Body of pancreas (tissue), 4 donors: ENCODE measurements at regions not wholly inside any gene's neighbourhood (a gene's known extent, or its start where the extent isn't known, plus 50 kb on each side); places are given as distances from the start of the nearest gene placed in this dataset.
"Not testable (repeated sequence)": the region's sequence is repeated elsewhere in the genome, so short reads cannot be mapped to it uniquely, and the experiment has no call there.

Experiments used
- ATAC-seq: fragments of 150-250 bp; one replicate; pipeline ENCODE4 v1.9.1; 2016
- DNase-seq, 4 donors: peaks; one replicate each; pipeline ENCODE4 v3.0.0-alpha.2; 2019
- H3K27ac ChIP-seq, 4 donors: fragments of 200-600 bp; sonication (generic); 1 replicate in 3 of 4; 2 replicates in 1 of 4; pipeline versions ENCODE4 v1.5.1 to v1.6.1; 2016 to 2019; ENCODE audit warnings: mild to moderate bottlenecking in 1 of 4, mixed read lengths in 1 of 4, moderate library complexity in 1 of 4
- H3K27me3 ChIP-seq, 2 donors: fragments of 200-600 bp; sonication (generic); one replicate each; pipeline ENCODE4 v1.6.0; 2016; ENCODE audit warnings: mild to moderate bottlenecking in 1 of 2
- H3K36me3 ChIP-seq, 2 donors: fragments of 200-600 bp; sonication (generic); replicated peaks in 1 of 2; 2 replicates each; pipeline ENCODE4 v1.5.1; 2016; ENCODE audit warnings: low read depth in 2 of 2; ENCODE audit not compliant: insufficient read depth in 1 of 2
- H3K4me1 ChIP-seq: fragments of 200-600 bp; sonication (generic); one replicate; pipeline ENCODE4 v1.6.0; 2016
- H3K4me3 ChIP-seq, 2 donors: fragments of 200-600 bp; sonication (generic); 1 replicate in 1 of 2; 2 replicates in 1 of 2; pipeline ENCODE4 v1.5.1; 2016 to 2019
- H3K9me3 ChIP-seq, 3 donors: fragments of 200-600 bp; sonication (generic); 1 replicate in 2 of 3; 2 replicates in 1 of 3; pipeline ENCODE4 v1.5.1; 2016
- CTCF ChIP-seq, 7 experiments: fragments of 450-650 bp in 4 of 7; fragments of 200-600 bp in 3 of 7; sonication (generic) in 3 of 7; IDR thresholded peaks; one replicate each; pipeline ENCODE4 v1.5.1; 2016 to 2019; ENCODE audit warnings: antibody characterized with exemption in 7 of 7
- POLR2A ChIP-seq, 3 donors: fragments of 450-650 bp; IDR thresholded peaks; one replicate each; pipeline ENCODE4 v1.6.1; 2016; ENCODE audit warnings: antibody characterized with exemption in 3 of 3, mild to moderate bottlenecking in 2 of 3
- WGBS, 2 donors: methylation state at CpG; one replicate each; pipeline ENCODE4 v1.1.5; 2017; 5-methylcytosine and 5-hydroxymethylcytosine counted together
- intact Hi-C: fragments of 100-400 bp; cut with DNase I; formaldehyde crosslinking; loops from one replicate; pipeline ENCODE4 v1.15.1; 2023

DNA sequence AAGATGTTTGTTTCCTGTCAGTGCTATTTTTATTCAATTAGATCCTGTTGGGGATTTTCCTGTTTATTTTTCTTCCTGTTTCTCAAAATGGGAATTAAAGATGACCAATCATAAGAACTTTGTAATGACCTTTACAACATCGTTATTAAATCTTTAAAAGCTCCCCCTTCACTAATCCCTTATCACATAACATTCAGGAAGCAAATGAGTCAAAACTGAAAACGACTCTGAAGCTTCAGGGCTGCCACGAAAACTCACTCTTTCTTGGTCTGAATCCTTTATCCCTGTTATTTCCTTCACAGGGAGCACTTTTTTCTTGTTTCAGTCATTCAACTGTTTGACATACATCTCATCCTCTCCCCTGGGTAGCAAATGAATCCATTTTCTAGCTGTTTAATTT lies 75.8 kb upstream of the MB21D2 start:
- Histone ChIP-seq H3K4me1 (no peaks in the 10 kb centered on the region), H3K4me3 (no peak overlapping the region), H3K27me3 (no peaks in the 10 kb centered on the region), H3K36me3 (no peaks in the 10 kb centered on the region), H3K27ac (no peak overlapping the region), H3K9me3 (no peaks in the 10 kb centered on the region)
- 46 to 50% methylated on average over 3 of the region's 3 CpGs for WGBS, 2 donors
- TF ChIP-seq POLR2A (IDR thresholded peaks at IDR 0.05) (no peak), CTCF (IDR thresholded peaks at IDR 0.05) (no peak)
- no peak for ATAC-seq
- DNase-seq = no peak
- intact Hi-C loops = no loop called here

GRCh38 chr3:193001113-193001512 lies 83.5 kb upstream of the MB21D2 start:
- WGBS, 2 donors = 86 to 93% methylated on average over 5 of the region's 5 CpGs
- H3K9me3 ChIP-seq, intact Hi-C loops, H3K4me1 ChIP-seq, H3K27me3 ChIP-seq, H3K36me3 ChIP-seq, H3K4me3 ChIP-seq, ATAC-seq, DNase-seq, H3K27ac ChIP-seq: not testable (repeated sequence)

DNA sequence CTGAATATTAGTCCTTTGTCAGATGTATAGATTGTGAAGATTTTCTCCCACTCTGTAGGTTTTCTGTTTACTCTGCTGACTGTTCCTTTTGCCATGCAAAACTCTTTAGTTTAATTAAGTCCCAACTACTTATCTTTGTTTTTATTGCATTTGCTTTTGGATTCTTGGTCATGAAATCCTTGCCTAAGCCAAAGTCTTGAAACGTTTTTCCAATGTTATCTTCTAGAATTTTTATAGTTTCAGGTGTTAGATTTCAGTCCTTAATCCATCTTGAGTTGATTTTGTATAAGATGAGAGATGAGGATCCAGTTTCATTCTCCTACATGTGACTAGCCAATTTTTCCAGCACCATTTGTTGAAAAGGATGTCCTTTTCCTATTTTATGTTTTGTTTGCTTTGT lies 86.0 kb upstream of the MB21D2 start:
- H3K9me3 ChIP-seq, intact Hi-C loops, DNase-seq, H3K36me3 ChIP-seq, H3K27ac ChIP-seq, H3K4me1 ChIP-seq, H3K27me3 ChIP-seq, H3K4me3 ChIP-seq, ATAC-seq: not testable (repeated sequence)
- 12 to 17% methylated on average over 1 of the region's 1 CpG for WGBS, 2 donors

GRCh38 chr3:193008654-193009053 lies 91.0 kb upstream of the MB21D2 start:
- intact Hi-C loops = no loop called here
- H3K4me1 ChIP-seq = no peaks in the 10 kb centered on the region
- no peaks in the 10 kb centered on the region for H3K36me3 ChIP-seq
- no peak overlapping the region for H3K4me3 ChIP-seq
- 53 to 76% methylated on average over 1 of the region's 1 CpG for WGBS, 2 donors
- no peak overlapping the region for H3K27ac ChIP-seq
- DNase-seq (no peak), ATAC-seq (no peak)
- H3K27me3 ChIP-seq = no peaks in the 10 kb centered on the region
- no peaks in the 10 kb centered on the region for H3K9me3 ChIP-seq
- no peak for TF ChIP-seq POLR2A (IDR thresholded peaks at IDR 0.05)
- no peak for TF ChIP-seq CTCF (IDR thresholded peaks at IDR 0.05)

DNA sequence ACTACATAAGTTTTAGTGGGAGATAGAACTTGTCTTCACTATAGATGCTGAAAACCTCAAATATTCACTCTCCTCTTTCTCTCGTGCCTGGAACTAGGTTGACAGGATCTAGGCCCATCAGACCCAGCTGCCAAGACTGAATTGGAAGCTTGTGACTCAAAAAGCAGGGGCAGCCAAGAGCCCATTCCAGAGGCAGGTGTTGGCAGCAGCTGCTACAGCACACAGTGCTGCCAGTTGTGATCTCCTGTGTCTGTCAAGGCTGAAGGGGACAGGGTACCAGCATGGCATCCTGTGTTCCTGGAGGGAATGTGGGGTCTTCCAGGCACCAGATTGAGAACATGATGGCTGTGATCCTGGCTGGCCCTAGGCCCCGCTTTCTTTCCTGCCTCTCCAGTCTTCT lies 92.5 kb upstream of the MB21D2 start:
- 58 to 76% methylated on average over 2 of the region's 2 CpGs for WGBS, 2 donors
- TF ChIP-seq CTCF (IDR thresholded peaks at IDR 0.05) (no peak), POLR2A (IDR thresholded peaks at IDR 0.05) (no peak)
- no peak for ATAC-seq

GRCh38 chr3:193011958-193012357 lies 94.3 kb upstream of the MB21D2 start:
- no peak overlapping the region for H3K4me3 ChIP-seq
- no peaks in the 10 kb centered on the region for H3K4me1 ChIP-seq
- H3K36me3 ChIP-seq = no peaks in the 10 kb centered on the region
- intact Hi-C loops = no loop called here
- H3K9me3 ChIP-seq = no peaks in the 10 kb centered on the region
- 82 to 88% methylated on average over 3 of the region's 3 CpGs for WGBS, 2 donors
- ATAC-seq (no peak), DNase-seq (no peak)
- no peaks in the 10 kb centered on the region for H3K27me3 ChIP-seq
- no peak overlapping the region for H3K27ac ChIP-seq
- no peak for TF ChIP-seq CTCF (IDR thresholded peaks at IDR 0.05)
- no peak for TF ChIP-seq POLR2A (IDR thresholded peaks at IDR 0.05)

More for the DNA sequence above, 92.5 kb upstream of the MB21D2 start:
- H3K27ac ChIP-seq = no peak overlapping the region
- no peaks in the 10 kb centered on the region for H3K4me1 ChIP-seq
- H3K9me3 ChIP-seq = no peaks in the 10 kb centered on the region
- no peak overlapping the region for H3K4me3 ChIP-seq
- no peaks in the 10 kb centered on the region for H3K27me3 ChIP-seq
- DNase-seq = no peak
- intact Hi-C loops = no loop called here
- no peaks in the 10 kb centered on the region for H3K36me3 ChIP-seq
